ENCODE measurements at regions not wholly inside any gene's neighbourhood (a gene's known extent, or its start where the extent isn't known, plus 50 kb on each side); places are given as distances from the start of the nearest gene placed in this dataset.

DNA sequence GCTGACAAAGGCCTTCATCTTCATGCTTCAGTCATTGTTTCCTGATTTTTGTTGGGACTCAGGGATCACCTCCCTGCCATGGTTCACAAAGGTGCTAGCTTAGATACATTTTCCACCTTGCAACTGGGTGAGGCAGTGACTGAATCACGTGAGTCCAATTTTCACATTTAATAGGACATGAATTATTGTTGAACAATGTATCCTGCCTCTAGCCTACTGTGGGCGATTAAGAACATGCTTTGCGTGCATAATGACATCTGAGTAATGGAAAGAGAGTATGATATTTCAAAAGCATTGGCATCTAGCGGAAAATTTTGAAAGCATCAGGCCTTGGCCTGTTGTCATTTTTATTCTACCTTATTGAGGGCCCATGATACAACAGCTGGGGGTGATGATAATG, 199.2 kb upstream of the JAG1 start:
- TF ChIP-seq EP300 (IDR thresholded peaks at IDR 0.05) (no peak), POLR2AphosphoS5 (IDR thresholded peaks at IDR 0.05) (no peak), POLR2A (IDR thresholded peaks at IDR 0.05) (no peak)
- TF ChIP-seq, protein P1, sequence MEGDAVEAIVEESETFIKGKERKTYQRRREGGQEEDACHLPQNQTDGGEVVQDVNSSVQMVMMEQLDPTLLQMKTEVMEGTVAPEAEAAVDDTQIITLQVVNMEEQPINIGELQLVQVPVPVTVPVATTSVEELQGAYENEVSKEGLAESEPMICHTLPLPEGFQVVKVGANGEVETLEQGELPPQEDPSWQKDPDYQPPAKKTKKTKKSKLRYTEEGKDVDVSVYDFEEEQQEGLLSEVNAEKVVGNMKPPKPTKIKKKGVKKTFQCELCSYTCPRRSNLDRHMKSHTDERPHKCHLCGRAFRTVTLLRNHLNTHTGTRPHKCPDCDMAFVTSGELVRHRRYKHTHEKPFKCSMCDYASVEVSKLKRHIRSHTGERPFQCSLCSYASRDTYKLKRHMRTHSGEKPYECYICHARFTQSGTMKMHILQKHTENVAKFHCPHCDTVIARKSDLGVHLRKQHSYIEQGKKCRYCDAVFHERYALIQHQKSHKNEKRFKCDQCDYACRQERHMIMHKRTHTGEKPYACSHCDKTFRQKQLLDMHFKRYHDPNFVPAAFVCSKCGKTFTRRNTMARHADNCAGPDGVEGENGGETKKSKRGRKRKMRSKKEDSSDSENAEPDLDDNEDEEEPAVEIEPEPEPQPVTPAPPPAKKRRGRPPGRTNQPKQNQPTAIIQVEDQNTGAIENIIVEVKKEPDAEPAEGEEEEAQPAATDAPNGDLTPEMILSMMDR (IDR thresholded peaks at IDR 0.05), result no peak

DNA sequence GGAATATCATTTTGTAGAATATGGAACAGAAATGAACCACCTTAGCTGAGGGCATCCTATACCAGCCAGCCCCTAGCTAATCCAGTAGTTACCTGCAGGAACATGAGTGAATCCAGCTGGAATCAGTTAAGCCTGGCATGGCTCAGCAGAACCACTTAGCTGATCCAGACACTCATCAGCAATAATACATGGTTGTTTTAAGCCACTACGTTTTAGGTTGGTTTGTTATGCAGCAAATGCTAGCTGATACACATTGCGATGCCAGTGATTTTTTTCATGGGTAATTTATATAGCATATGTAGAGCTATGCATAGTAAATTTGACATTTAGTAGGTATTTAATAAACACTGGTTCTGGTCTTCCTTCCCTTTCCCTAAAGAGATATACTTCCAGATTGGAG, 201.9 kb upstream of the JAG1 start:
- H3K4me1 ChIP-seq, result peaks cover 0 to 7% (median 0%) of the 10 kb centered on the region in 3 donors
- no peaks in the 10 kb centered on the region for H3K27me3 ChIP-seq
- WGBS, 2 donors (ENCODE audit: low coverage in 1 of 2), result 91 to 100% methylated on average over 2 of the region's 2 CpGs
- no peak overlapping the region for H3K4me3 ChIP-seq
- no peaks in the 10 kb centered on the region for H3K36me3 ChIP-seq
- no peak for ATAC-seq
- no peak for TF ChIP-seq EP300 (IDR thresholded peaks at IDR 0.05)
- TF ChIP-seq, protein P1 (IDR thresholded peaks at IDR 0.05), result no peak
- TF ChIP-seq POLR2A (IDR thresholded peaks at IDR 0.05), result no peak
- no peak for TF ChIP-seq POLR2AphosphoS5 (IDR thresholded peaks at IDR 0.05)
- no peak overlapping the region for H3K27ac ChIP-seq
- H3K9me3 ChIP-seq, result no peaks in the 10 kb centered on the region

More for the DNA sequence above, 199.2 kb upstream of the JAG1 start:
- Histone ChIP-seq H3K27me3 (no peaks in the 10 kb centered on the region), H3K4me1 (peaks cover 0 to 7% (median 0%) of the 10 kb centered on the region in 3 donors), H3K27ac (no peak overlapping the region), H3K36me3 (no peaks in the 10 kb centered on the region), H3K4me3 (no peak overlapping the region), H3K9me3 (no peaks in the 10 kb centered on the region)
- 89 to 94% methylated on average over 3 to 4 of the region's 4 CpGs for WGBS, 2 donors (ENCODE audit: low coverage in 1 of 2)
- no peak for ATAC-seq

DNA sequence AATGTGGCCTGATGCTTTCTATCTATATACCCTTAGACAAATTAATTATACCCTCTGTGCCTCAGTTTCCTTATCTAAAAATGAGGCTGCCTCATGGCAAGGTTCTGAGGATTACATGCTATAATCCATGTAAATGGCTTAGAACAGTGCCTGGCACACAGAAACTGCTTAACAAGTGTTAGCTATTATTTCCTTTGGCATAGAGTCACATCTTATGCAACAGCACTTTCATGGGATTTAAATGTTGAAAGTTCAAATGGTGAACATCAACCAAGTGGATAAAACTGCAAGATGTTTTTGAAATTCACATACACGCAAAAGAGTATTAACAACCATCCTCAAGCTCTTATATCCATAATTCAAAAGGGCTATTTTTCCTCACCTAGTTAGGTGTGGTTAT, 202.8 kb upstream of the JAG1 start:
- Histone ChIP-seq H3K36me3 (no peaks in the 10 kb centered on the region), H3K27me3 (no peaks in the 10 kb centered on the region), H3K4me3 (no peak overlapping the region), H3K9me3 (no peaks in the 10 kb centered on the region), H3K4me1 (peaks cover 0 to 7% (median 0%) of the 10 kb centered on the region in 3 donors), H3K27ac (peak overlapping the region in 1 of 4 donors; percentile 39)
- WGBS, 2 donors (ENCODE audit: low coverage in 1 of 2), result 29 to 69% methylated on average over 1 of the region's 1 CpG
- ATAC-seq, result peak; percentile 46
- TF ChIP-seq POLR2AphosphoS5 (IDR thresholded peaks at IDR 0.05), result peak; percentile 52
- no peak for TF ChIP-seq EP300 (IDR thresholded peaks at IDR 0.05)
- no peak for TF ChIP-seq POLR2A (IDR thresholded peaks at IDR 0.05)
- TF ChIP-seq, protein P1 (IDR thresholded peaks at IDR 0.05), result no peak

DNA sequence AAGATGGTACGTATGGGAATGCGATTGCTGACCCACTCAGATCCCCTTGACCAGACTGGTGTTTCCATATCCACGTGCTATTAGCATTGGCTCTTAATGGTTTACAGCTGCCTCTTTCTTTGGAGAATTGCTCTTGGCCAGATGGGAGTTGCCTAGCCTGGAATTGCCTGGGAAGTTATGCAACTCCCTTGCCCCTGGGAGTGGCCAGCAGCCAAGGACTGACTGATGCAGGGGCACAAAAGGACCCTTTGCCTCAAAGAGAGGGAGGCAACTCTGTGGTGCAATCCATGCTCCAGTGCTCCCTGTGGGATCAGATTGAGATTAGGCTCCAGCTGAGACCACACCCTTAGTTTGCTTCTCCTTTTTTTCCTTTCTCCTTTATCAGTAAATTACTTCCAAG, 203.5 kb upstream of the JAG1 start:
- no peaks in the 10 kb centered on the region for H3K27me3 ChIP-seq
- H3K4me1 ChIP-seq, result peaks cover 0 to 7% (median 0%) of the 10 kb centered on the region in 3 donors
- no peaks in the 10 kb centered on the region for H3K9me3 ChIP-seq
- TF ChIP-seq POLR2A (IDR thresholded peaks at IDR 0.05) (no peak), POLR2AphosphoS5 (IDR thresholded peaks at IDR 0.05) (peak; percentile 44)
- H3K36me3 ChIP-seq, result no peaks in the 10 kb centered on the region
- ATAC-seq, result peak; percentile 72
- peak overlapping the region in 1 of 4 donors; percentile 39 for H3K27ac ChIP-seq
- no peak overlapping the region for H3K4me3 ChIP-seq
- 73 to 83% methylated on average over 3 of the region's 3 CpGs for WGBS, 2 donors (ENCODE audit: low coverage in 1 of 2)

DNA sequence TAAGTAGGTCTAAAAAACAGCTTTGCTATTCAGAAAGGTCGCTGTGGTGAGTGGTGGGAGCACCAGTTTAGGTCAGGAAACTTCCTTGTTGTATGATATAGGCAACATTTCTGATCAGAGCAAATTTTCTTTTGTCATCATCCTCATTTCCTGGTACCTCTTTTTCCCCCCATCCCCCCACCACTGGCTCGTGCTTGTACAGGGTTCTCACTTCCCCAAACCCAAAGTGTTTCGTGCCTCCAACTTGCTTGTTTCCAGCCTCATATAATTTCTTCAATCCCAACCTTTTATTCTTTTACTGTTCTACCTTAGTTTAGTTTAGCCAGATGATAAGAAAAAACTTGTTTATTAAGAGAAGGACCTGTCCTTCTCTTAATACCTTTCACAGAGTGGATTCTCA, 209.4 kb upstream of the JAG1 start:
- 76 to 79% methylated on average over 2 to 3 of the region's 3 CpGs for WGBS, 2 donors (ENCODE audit: low coverage in 1 of 2)
- no peak overlapping the region for H3K4me3 ChIP-seq
- no peaks in the 10 kb centered on the region for H3K27me3 ChIP-seq
- no peaks in the 10 kb centered on the region for H3K36me3 ChIP-seq
- TF ChIP-seq POLR2A (IDR thresholded peaks at IDR 0.05) (no peak), POLR2AphosphoS5 (IDR thresholded peaks at IDR 0.05) (no peak)
- no peak overlapping the region for H3K27ac ChIP-seq
- no peaks in the 10 kb centered on the region for H3K9me3 ChIP-seq
- no peaks in the 10 kb centered on the region for H3K4me1 ChIP-seq
- ATAC-seq, result no peak

DNA sequence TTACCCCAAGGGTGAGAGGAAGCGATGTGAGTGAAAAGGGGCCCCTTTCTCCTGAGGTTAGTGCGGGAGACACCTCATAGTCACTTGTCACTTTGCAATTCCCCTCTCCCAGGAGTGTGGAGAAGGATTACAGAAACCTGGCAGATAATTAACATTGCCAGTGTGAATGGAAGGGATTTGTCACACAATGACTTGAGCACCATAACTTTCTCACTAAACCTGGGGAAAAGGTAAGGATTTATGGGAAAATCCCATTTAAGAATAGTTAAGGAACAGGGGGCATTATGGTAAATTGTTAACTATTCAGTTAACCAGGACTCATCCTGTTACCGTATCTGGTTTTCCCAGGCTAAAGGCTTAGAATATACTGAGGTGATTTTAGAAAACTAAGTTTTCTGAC, 219.5 kb upstream of the JAG1 start:
- Histone ChIP-seq H3K27ac (no peak overlapping the region), H3K4me3 (no peak overlapping the region), H3K4me1 (no peaks in the 10 kb centered on the region), H3K27me3 (no peaks in the 10 kb centered on the region), H3K36me3 (no peaks in the 10 kb centered on the region), H3K9me3 (no peaks in the 10 kb centered on the region)
- WGBS, 2 donors (ENCODE audit: low coverage in 1 of 2), result 78 to 90% methylated on average over 1 of the region's 3 CpGs
- no peak for ATAC-seq
- TF ChIP-seq POLR2A (IDR thresholded peaks at IDR 0.05) (no peak), EP300 (IDR thresholded peaks at IDR 0.05) (no peak), POLR2AphosphoS5 (IDR thresholded peaks at IDR 0.05) (no peak)
- TF ChIP-seq, protein P1 (IDR thresholded peaks at IDR 0.05), result no peak
